Adrenal gland (tissue), 5 donors: ENCODE measurements at regions not wholly inside any gene's neighbourhood (a gene's known extent, or its start where the extent isn't known, plus 50 kb on each side); places are given as distances from the start of the nearest gene placed in this dataset.

Experiments used
- POLR2A ChIP-seq, 2 donors: fragments of 450-650 bp; IDR thresholded peaks; one replicate each; pipeline ENCODE4 v1.6.1; 2017; ENCODE audit warnings: antibody characterized with exemption in 2 of 2, mild to moderate bottlenecking in 2 of 2, moderate library complexity in 1 of 2
- TF ChIP-seq, protein P1 (sequence below), 6 experiments: fragments of 450-650 bp in 4 of 6; fragments of 200-600 bp in 2 of 6; sonication (generic) in 1 of 6; IDR thresholded peaks; 1 replicate in 5 of 6; 2 replicates in 1 of 6; pipeline versions ENCODE4 v1.5.1 to v1.8.0; 2016 to 2021; ENCODE audit warnings: antibody characterized with exemption in 6 of 6, mild to moderate bottlenecking in 2 of 6, moderate library complexity in 1 of 6
- donor health status: DM: no; HTN: no; CAD: no.

DNA sequence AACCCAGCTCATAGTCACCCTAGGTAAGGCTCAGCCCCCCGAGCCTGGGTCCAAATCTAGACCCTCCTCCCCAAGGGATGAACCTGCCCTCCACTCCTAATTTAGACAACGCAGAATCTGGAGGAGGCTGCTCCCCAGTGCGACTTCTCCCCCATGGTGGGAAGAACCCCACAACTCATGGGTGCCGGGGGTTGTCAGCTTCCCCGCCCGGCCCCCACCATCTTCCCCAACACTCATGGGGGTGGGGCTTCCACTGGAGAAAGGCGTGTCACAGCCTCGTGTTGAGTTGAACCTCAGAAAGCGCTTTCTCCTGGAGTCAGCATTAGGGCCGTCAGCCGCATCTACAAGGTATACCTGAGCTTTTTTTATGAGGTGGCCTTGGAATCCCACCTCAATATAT, 66.9 kb downstream of the IRX2 start:
- TF ChIP-seq POLR2A (IDR thresholded peaks at IDR 0.05): no peak
- TF ChIP-seq, protein P1, sequence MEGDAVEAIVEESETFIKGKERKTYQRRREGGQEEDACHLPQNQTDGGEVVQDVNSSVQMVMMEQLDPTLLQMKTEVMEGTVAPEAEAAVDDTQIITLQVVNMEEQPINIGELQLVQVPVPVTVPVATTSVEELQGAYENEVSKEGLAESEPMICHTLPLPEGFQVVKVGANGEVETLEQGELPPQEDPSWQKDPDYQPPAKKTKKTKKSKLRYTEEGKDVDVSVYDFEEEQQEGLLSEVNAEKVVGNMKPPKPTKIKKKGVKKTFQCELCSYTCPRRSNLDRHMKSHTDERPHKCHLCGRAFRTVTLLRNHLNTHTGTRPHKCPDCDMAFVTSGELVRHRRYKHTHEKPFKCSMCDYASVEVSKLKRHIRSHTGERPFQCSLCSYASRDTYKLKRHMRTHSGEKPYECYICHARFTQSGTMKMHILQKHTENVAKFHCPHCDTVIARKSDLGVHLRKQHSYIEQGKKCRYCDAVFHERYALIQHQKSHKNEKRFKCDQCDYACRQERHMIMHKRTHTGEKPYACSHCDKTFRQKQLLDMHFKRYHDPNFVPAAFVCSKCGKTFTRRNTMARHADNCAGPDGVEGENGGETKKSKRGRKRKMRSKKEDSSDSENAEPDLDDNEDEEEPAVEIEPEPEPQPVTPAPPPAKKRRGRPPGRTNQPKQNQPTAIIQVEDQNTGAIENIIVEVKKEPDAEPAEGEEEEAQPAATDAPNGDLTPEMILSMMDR (IDR thresholded peaks at IDR 0.05): no peak
